Gastrocnemius medialis (tissue), 4 donors: ENCODE measurements at regions not wholly inside any gene's neighbourhood (a gene's known extent, or its start where the extent isn't known, plus 50 kb on each side); places are given as distances from the start of the nearest gene placed in this dataset.

Experiments
- CTCF ChIP-seq, 5 experiments: fragments of 450-650 bp in 3 of 5; fragments of 200-600 bp in 2 of 5; sonication (generic) in 2 of 5; IDR thresholded peaks in 4 of 5; conservative IDR thresholded peaks in 1 of 5; 1 replicate in 4 of 5; 2 replicates in 1 of 5; pipeline ENCODE4 v1.5.1; 2016 to 2019; ENCODE audit warnings: antibody characterized with exemption in 5 of 5, mild to moderate bottlenecking in 3 of 5, moderate library complexity in 3 of 5
- POLR2A ChIP-seq, 2 donors: fragments of 450-650 bp; IDR thresholded peaks; one replicate each; pipeline ENCODE4 v1.6.1; 2017; ENCODE audit warnings: antibody characterized with exemption in 2 of 2, mild to moderate bottlenecking in 2 of 2, moderate library complexity in 2 of 2

DNA sequence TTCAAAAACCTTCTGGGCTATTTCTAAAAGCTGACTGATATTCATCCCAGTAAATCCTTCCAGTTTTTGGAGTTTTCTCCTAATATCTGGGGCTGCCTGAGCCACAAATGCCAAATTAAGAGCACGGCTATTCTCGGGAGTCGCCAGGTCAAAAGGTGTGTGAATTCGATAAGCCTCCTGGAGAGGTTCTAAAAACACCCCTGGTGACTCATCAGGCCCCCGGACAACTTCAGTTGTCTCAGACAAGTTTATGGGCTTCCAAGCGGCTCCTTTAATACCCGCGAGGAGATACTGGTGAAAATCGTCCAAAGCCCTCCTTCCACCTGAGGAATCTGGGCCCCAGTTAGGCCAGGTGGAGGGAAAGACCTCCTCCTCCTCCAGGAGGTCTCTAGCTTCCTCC is 677.1 kb downstream of the TMEM121 start:
- no peak for TF ChIP-seq CTCF (IDR thresholded peaks at IDR 0.05 in 4 of 5, conservative IDR thresholded peaks at IDR 0.05 in 1 of 5)
- TF ChIP-seq POLR2A (IDR thresholded peaks at IDR 0.05): no peak
